CD4-positive, CD25-positive, alpha-beta regulatory T cell (primary cell): ENCODE measurements at regions not wholly inside any gene's neighbourhood (a gene's known extent, or its start where the extent isn't known, plus 50 kb on each side); places are given as distances from the start of the nearest gene placed in this dataset.

ENCODE experiments used
- ATAC-seq, 2 donors: fragments of 150-1000 bp; cut with Tn5 transposase; one replicate each; pipeline ENCODE4 v1.10.0; 2021; ENCODE audit warnings: low read depth in 2 of 2, moderate number of reproducible peaks in 2 of 2, moderate library complexity in 1 of 2
- DNase-seq, 3 donors: peaks; one replicate each; pipeline versions ENCODE4 v3.0.0 to v3.0.0-alpha.2; 2012 to 2022; ENCODE audit warnings: mixed read lengths in 1 of 3
- H3K27ac ChIP-seq: one replicate; pipeline ENCODE4 v1.7.0; 2013; ENCODE audit warnings: mild to moderate bottlenecking, low read length; ENCODE audit not compliant: insufficient read depth, poor library complexity, severe bottlenecking
- H3K27me3 ChIP-seq: one replicate; pipeline ENCODE4 v1.7.0; 2013; ENCODE audit warnings: low read length; ENCODE audit not compliant: control insufficient read depth, insufficient read depth
- H3K36me3 ChIP-seq: one replicate; pipeline ENCODE4 v1.7.0; 2013; ENCODE audit warnings: mild to moderate bottlenecking, low read length, moderate library complexity; ENCODE audit not compliant: control insufficient read depth, insufficient read depth
- H3K4me1 ChIP-seq: 2 replicates; pipeline ENCODE4 v1.7.0; 2013; ENCODE audit warnings: mild to moderate bottlenecking, low read length; ENCODE audit not compliant: insufficient read depth, control insufficient read depth, poor library complexity, severe bottlenecking
- H3K4me3 ChIP-seq: one replicate; pipeline ENCODE4 v1.7.0; 2013; ENCODE audit warnings: low read depth, mild to moderate bottlenecking, low read length, moderate library complexity
- H3K9me3 ChIP-seq, 2 experiments: 1 replicate in 1 of 2; 2 replicates in 1 of 2; pipeline ENCODE4 v1.7.0; 2013; ENCODE audit warnings: low read length in 2 of 2, mild to moderate bottlenecking in 1 of 2, moderate library complexity in 1 of 2; ENCODE audit not compliant: control insufficient read depth in 2 of 2
- H3K27ac Mint-ChIP-seq, 3 donors: one replicate each; pipeline ENCODE4 v1.8.0; 2020 to 2022; ENCODE audit warnings: mild to moderate bottlenecking in 3 of 3, mixed read lengths in 3 of 3, moderate library complexity in 2 of 3
- H3K27me3 Mint-ChIP-seq: one replicate; pipeline ENCODE4 v1.8.0; 2022; ENCODE audit warnings: mild to moderate bottlenecking, mixed read lengths
- H3K36me3 Mint-ChIP-seq: one replicate; pipeline ENCODE4 v1.8.0; 2020; ENCODE audit warnings: mixed read lengths
- H3K4me1 Mint-ChIP-seq, 4 donors: one replicate each; pipeline ENCODE4 v1.8.0; 2020 to 2022; ENCODE audit warnings: mixed read lengths in 4 of 4, mild to moderate bottlenecking in 1 of 4
- H3K4me3 Mint-ChIP-seq, 4 donors: one replicate each; pipeline ENCODE4 v1.8.0; 2020 to 2022; ENCODE audit warnings: mild to moderate bottlenecking in 4 of 4, mixed read lengths in 4 of 4, moderate library complexity in 3 of 4
- H3K9me3 Mint-ChIP-seq, 7 donors: one replicate each; pipeline ENCODE4 v1.8.0; 2020 to 2022; ENCODE audit warnings: mixed read lengths in 7 of 7, mild to moderate bottlenecking in 3 of 7, moderate library complexity in 2 of 7

DNA sequence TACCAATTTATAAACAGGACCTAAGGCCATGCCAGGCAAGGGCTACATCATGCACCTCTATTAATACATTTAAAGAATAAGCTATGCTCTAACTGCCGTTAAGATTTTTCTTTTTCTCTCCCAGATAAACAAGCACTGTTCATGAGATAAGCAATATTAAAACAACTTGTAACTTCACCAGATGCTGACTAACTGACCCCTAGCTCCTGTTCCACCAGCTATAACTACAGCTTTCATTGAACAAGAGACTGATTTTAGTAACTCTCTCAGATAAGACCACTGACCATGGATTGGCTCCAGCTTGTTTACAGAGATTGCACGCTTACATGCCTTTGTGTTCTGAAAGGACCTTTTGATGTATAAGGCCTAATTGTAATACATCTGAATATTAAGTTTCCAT, 540.7 kb upstream of the NECTIN3 start:
- no peak for ATAC-seq
- DNase-seq, result no peak
- no peaks in the 10 kb centered on the region for H3K4me1 ChIP-seq

DNA sequence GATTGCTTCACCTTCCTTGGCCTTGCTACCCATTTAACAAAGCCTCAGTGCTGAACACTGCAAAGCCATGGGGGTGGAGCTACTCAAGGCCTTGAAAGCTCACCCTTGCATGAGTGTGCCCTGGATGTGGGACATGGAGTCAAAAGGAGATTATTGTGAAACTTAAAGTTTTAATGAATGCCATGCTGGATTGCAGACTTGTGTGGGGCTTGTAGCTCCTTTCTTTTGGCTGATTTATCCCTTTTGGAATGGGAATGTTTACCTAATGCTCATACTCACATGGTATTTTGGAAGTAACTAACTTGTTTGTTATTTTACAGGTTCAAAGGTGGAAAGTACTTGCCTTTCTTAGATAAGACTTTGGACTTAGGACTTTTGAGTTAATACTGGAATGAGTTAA, 538.5 kb upstream of the NECTIN3 start:
- no peaks in the 10 kb centered on the region for H3K36me3 Mint-ChIP-seq
- H3K4me3 Mint-ChIP-seq, result no peak overlapping the region
- H3K9me3 ChIP-seq, result no peaks in the 10 kb centered on the region
- H3K36me3 ChIP-seq, result no peaks in the 10 kb centered on the region
- H3K4me1 ChIP-seq, result no peaks in the 10 kb centered on the region
- DNase-seq (no peak), ATAC-seq (no peak)
- no peaks in the 10 kb centered on the region for H3K27me3 ChIP-seq
- H3K4me3 ChIP-seq, result no peak overlapping the region
- no peaks in the 10 kb centered on the region for H3K4me1 Mint-ChIP-seq
- peaks cover 0 to 2% (median 0%) of the 10 kb centered on the region in 7 donors for H3K9me3 Mint-ChIP-seq
- H3K27me3 Mint-ChIP-seq, result no peaks in the 10 kb centered on the region
- H3K27ac Mint-ChIP-seq, result no peak overlapping the region
- no peak overlapping the region for H3K27ac ChIP-seq

More for the DNA sequence above, 540.7 kb upstream of the NECTIN3 start:
- H3K4me3 ChIP-seq, result no peak overlapping the region
- no peaks in the 10 kb centered on the region for H3K36me3 ChIP-seq
- no peak overlapping the region for H3K27ac ChIP-seq
- Mint-ChIP-seq H3K4me1 (no peaks in the 10 kb centered on the region), H3K27me3 (no peaks in the 10 kb centered on the region), H3K9me3 (peaks cover 0 to 2% (median 0%) of the 10 kb centered on the region in 7 donors), H3K27ac (no peak overlapping the region), H3K36me3 (no peaks in the 10 kb centered on the region), H3K4me3 (no peak overlapping the region)
- H3K27me3 ChIP-seq, result no peaks in the 10 kb centered on the region
- H3K9me3 ChIP-seq, result no peaks in the 10 kb centered on the region

DNA sequence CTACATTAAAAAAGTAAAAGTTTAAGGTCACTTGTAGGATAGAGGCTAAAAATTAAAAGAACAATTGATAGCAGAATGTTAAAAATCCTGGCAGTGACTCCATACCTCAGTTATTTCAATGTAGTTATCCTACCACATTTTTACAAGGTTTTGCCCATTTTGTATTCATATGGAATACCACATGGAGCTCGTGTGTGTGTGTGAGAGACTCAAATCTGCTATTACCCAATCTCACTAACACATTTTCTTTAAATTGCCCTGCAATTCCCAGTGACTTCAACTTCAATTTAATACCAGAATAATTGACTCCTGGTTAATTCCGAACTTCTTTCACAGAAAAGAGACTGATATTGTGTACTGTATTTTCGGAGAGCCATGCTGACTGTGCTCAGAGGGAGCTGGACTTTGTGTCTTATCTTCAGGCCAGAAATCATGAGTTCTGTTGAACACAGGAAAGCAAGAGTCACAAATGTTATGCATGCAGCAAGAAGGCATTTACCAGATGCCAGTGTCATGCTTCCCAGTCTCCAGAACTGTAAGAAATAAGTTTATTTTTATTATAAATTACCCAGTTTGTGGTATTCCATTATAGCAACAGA, 529.0 kb upstream of the NECTIN3 start:
- Histone ChIP-seq H3K27ac (no peak overlapping the region), H3K9me3 (no peaks in the 10 kb centered on the region), H3K36me3 (no peaks in the 10 kb centered on the region), H3K27me3 (no peaks in the 10 kb centered on the region), H3K4me3 (no peak overlapping the region), H3K4me1 (no peaks in the 10 kb centered on the region)
- Mint-ChIP-seq H3K36me3 (no peaks in the 10 kb centered on the region), H3K27me3 (no peaks in the 10 kb centered on the region), H3K9me3 (peaks cover 0 to 2% (median 0%) of the 10 kb centered on the region in 7 donors), H3K27ac (no peak overlapping the region), H3K4me1 (no peaks in the 10 kb centered on the region), H3K4me3 (no peak overlapping the region)
- DNase-seq (no peak), ATAC-seq (no peak)

DNA sequence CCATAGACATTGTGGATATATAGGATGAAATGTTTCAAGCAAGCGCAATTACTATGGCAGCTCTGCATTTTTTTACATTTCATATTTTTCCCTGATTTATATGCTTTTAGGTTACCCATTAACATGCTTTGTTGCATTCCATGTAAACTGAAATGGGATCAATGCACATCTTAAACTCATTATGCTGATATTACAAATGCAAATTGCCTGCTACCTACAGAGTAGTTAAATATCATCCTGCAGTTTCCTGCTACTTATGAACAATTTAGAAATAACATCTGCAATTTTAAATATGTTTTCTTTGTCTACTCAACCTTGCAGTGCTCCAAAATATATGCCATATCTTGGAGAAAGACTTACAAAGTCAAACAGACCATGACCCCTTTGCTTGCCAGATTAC, 526.9 kb upstream of the NECTIN3 start:
- H3K4me3 Mint-ChIP-seq, result no peak overlapping the region

DNA sequence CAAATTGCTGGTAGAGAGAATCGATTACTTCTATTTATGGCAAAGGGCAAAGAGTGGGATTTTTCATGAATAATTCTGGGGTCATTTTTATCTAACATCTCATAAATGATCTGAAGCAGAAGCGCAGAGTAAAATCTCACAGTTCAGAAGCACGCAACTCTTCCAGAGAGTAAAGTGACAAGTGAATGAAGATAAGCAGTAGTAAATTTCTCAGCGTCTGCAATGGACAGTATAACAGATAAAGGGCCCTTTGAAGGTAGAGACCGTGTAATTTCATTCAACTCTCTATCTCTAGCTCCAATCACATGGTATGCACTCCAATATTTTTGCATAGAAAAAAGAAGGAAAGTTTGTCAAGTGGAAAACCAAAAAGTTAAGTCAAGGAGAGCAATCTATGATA, 521.1 kb upstream of the NECTIN3 start:
- Histone ChIP-seq H3K4me3 (no peak overlapping the region), H3K9me3 (no peaks in the 10 kb centered on the region), H3K4me1 (no peaks in the 10 kb centered on the region), H3K36me3 (no peaks in the 10 kb centered on the region), H3K27ac (no peak overlapping the region), H3K27me3 (no peaks in the 10 kb centered on the region)
- Mint-ChIP-seq H3K27ac (no peak overlapping the region), H3K36me3 (no peaks in the 10 kb centered on the region), H3K9me3 (peaks cover 0 to 2% (median 0%) of the 10 kb centered on the region in 7 donors), H3K27me3 (no peaks in the 10 kb centered on the region), H3K4me3 (no peak overlapping the region), H3K4me1 (no peaks in the 10 kb centered on the region)
- no peak for ATAC-seq
- DNase-seq, result no peak

More for the DNA sequence above, 526.9 kb upstream of the NECTIN3 start:
- Mint-ChIP-seq H3K4me1 (no peaks in the 10 kb centered on the region), H3K27me3 (no peaks in the 10 kb centered on the region), H3K36me3 (no peaks in the 10 kb centered on the region), H3K27ac (no peak overlapping the region), H3K9me3 (peaks cover 0 to 1% (median 0%) of the 10 kb centered on the region in 7 donors)
- H3K4me1 ChIP-seq, result no peaks in the 10 kb centered on the region
- ATAC-seq (no peak), DNase-seq (no peak)
- no peak overlapping the region for H3K27ac ChIP-seq
- H3K36me3 ChIP-seq, result no peaks in the 10 kb centered on the region
- H3K9me3 ChIP-seq, result no peaks in the 10 kb centered on the region
- H3K27me3 ChIP-seq, result no peaks in the 10 kb centered on the region
- H3K4me3 ChIP-seq, result no peak overlapping the region

DNA sequence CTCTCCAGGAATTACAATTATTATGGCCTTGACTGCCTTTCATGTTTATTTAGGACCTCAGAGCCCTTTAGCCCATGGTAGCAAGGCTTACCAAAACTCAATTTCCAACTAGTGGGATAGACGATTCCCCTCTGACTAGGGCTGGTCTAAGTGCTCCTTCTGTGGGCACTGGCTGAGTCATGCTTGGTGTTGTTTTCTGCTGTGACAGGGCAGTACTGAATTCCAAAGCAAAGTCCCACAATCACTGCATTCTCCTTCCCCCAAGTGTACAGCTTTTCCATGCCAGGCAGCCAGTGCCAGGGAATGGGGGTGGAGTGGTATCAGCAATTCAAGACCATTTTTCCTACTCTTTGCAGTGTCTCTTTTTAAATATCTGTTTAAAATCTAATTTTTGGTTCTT, 509.0 kb upstream of the NECTIN3 start:
- Mint-ChIP-seq H3K36me3 (no peaks in the 10 kb centered on the region), H3K4me1 (no peaks in the 10 kb centered on the region), H3K27ac (no peak overlapping the region), H3K27me3 (peaks cover 6% of the 10 kb centered on the region), H3K9me3 (peaks cover 0 to 7% (median 4%) of the 10 kb centered on the region in 7 donors), H3K4me3 (no peak overlapping the region)
- DNase-seq, result no peak
- no peaks in the 10 kb centered on the region for H3K36me3 ChIP-seq
- no peaks in the 10 kb centered on the region for H3K4me1 ChIP-seq
- no peaks in the 10 kb centered on the region for H3K27me3 ChIP-seq
- ATAC-seq, result no peak
- H3K4me3 ChIP-seq, result no peak overlapping the region
- no peaks in the 10 kb centered on the region for H3K9me3 ChIP-seq
- no peak overlapping the region for H3K27ac ChIP-seq

DNA sequence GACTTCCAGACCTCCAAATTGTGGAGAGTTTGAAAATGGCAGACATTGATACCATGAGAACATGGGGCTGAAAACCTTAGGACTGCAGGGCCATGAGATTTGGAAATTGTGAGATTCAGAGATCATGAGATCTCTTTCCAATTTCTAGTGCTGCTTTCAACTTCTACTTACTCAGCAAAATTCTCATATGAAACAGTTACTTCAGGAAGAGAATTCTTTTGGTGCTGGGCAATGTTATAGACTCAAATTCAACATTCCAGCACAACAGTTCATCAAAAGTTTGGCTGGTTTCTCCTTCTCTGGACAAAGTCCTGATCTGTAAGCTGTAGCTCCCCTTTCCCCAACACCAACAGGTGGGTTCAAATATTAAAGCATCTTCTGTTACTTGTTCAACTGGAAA, 506.9 kb upstream of the NECTIN3 start:
- H3K27me3 Mint-ChIP-seq, result peaks cover 6% of the 10 kb centered on the region
- Histone ChIP-seq H3K27ac (no peak overlapping the region), H3K4me3 (no peak overlapping the region), H3K9me3 (no peaks in the 10 kb centered on the region), H3K36me3 (no peaks in the 10 kb centered on the region), H3K27me3 (no peaks in the 10 kb centered on the region), H3K4me1 (no peaks in the 10 kb centered on the region)
- H3K4me1 Mint-ChIP-seq, result no peaks in the 10 kb centered on the region
- no peak for DNase-seq
- H3K9me3 Mint-ChIP-seq, result peaks cover 0 to 7% (median 4%) of the 10 kb centered on the region in 7 donors
- H3K27ac Mint-ChIP-seq, result no peak overlapping the region
- no peak for ATAC-seq
- H3K36me3 Mint-ChIP-seq, result no peaks in the 10 kb centered on the region
- H3K4me3 Mint-ChIP-seq, result no peak overlapping the region

DNA sequence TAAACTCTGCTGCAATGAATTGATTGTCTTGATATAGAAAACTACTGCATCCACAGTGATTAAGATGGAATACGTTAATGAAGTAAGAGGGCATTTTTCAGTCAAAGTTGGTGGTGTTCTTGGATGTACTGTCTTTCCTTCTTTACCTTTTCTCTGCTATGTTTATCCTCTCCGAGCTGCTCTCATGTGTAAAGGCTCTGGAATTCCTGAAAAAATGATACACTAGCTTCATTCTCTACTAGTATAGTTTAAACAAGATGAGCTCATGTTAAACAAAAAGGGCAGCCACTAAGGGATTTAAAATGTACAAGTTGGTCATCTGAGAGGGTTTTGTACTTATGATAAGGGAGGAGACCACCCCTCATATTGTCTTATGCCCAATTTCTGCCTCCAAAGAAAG, 504.6 kb upstream of the NECTIN3 start:
- no peaks in the 10 kb centered on the region for H3K36me3 ChIP-seq
- Mint-ChIP-seq H3K27ac (no peak overlapping the region), H3K4me3 (no peak overlapping the region), H3K27me3 (no peaks in the 10 kb centered on the region), H3K36me3 (no peaks in the 10 kb centered on the region), H3K9me3 (peaks cover 0 to 7% (median 0%) of the 10 kb centered on the region in 7 donors), H3K4me1 (no peaks in the 10 kb centered on the region)
- no peaks in the 10 kb centered on the region for H3K4me1 ChIP-seq
- no peaks in the 10 kb centered on the region for H3K9me3 ChIP-seq
- no peaks in the 10 kb centered on the region for H3K27me3 ChIP-seq
- ATAC-seq, result no peak
- no peak for DNase-seq
- no peak overlapping the region for H3K27ac ChIP-seq
- no peak overlapping the region for H3K4me3 ChIP-seq
